ENCODE measurements at regions not wholly inside any gene's neighbourhood (a gene's known extent, or its start where the extent isn't known, plus 50 kb on each side); places are given as distances from the start of the nearest gene placed in this dataset.
A peak's percentile ranks its signal among the peaks of the same experiment; 100 is the strongest.

DNA sequence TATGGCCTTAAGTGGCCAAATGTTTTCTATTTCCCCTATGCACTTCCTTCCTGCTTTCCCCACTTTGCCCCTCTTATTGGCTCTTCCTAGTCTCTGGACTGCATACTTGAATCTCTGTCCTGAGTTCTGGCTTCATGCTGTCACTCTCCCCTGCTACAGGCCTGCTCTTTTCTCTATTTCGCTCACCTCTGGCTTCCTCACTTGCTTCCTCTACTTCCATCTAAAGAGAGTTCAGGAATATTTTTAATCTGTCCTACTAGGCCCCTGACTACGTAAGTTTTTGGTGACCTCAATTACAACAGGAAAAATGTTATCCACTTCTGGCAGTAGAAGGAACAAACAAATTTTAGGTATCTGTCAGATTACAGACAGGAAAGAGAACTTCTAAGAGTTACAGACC is 65.7 kb upstream of the WDR17 start:
- no peaks in the 10 kb centered on the region for H3K36me3 ChIP-seq (replicated peaks; ENCODE audit: insufficient read depth, low read length)
- H3K4me2 ChIP-seq (ENCODE audit: low read depth, low read length), result no peak overlapping the region
- no peak for TF ChIP-seq EZH2phosphoT487 (IDR thresholded peaks at IDR 0.05; ENCODE audit: low read length)
- no peak for TF ChIP-seq EZH2 (optimal IDR thresholded peaks at IDR 0.05; ENCODE audit: low read depth, low read length)
- TF ChIP-seq, protein P1, sequence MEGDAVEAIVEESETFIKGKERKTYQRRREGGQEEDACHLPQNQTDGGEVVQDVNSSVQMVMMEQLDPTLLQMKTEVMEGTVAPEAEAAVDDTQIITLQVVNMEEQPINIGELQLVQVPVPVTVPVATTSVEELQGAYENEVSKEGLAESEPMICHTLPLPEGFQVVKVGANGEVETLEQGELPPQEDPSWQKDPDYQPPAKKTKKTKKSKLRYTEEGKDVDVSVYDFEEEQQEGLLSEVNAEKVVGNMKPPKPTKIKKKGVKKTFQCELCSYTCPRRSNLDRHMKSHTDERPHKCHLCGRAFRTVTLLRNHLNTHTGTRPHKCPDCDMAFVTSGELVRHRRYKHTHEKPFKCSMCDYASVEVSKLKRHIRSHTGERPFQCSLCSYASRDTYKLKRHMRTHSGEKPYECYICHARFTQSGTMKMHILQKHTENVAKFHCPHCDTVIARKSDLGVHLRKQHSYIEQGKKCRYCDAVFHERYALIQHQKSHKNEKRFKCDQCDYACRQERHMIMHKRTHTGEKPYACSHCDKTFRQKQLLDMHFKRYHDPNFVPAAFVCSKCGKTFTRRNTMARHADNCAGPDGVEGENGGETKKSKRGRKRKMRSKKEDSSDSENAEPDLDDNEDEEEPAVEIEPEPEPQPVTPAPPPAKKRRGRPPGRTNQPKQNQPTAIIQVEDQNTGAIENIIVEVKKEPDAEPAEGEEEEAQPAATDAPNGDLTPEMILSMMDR (IDR thresholded peaks at IDR 0.05; ENCODE audit: low read length), result no peak
- no peaks in the 10 kb centered on the region for H3F3A ChIP-seq (ENCODE audit: insufficient read depth, low read length)
- no peaks in the 10 kb centered on the region for H3K9me3 ChIP-seq (replicated peaks; ENCODE audit: insufficient read depth, low read length)
- H3K27me3 ChIP-seq (replicated peaks; ENCODE audit: insufficient read depth, low read length), result no peaks in the 10 kb centered on the region; the same call in 1 of the 2 replicates
- no peak overlapping the region for H3K4me3 ChIP-seq (ENCODE audit: low read length)
- H4K20me1 ChIP-seq (ENCODE audit: insufficient read depth, low read length), result no peaks in the 10 kb centered on the region
- no peaks in the 10 kb centered on the region for H3K4me1 ChIP-seq (ENCODE audit: low read length)
- H3K9me2 ChIP-seq (replicated peaks; ENCODE audit: insufficient read depth, low read length), result no peaks in the 10 kb centered on the region
- no peak for DNase-seq
- H2AFZ ChIP-seq (ENCODE audit: low read length), result no peak overlapping the region
- no peaks in the 10 kb centered on the region for H3K79me2 ChIP-seq (ENCODE audit: low read length)
- H3K27ac ChIP-seq (ENCODE audit: low read length), result no peak overlapping the region
- H3K9ac ChIP-seq (ENCODE audit: low read length), result no peak overlapping the region

DNA sequence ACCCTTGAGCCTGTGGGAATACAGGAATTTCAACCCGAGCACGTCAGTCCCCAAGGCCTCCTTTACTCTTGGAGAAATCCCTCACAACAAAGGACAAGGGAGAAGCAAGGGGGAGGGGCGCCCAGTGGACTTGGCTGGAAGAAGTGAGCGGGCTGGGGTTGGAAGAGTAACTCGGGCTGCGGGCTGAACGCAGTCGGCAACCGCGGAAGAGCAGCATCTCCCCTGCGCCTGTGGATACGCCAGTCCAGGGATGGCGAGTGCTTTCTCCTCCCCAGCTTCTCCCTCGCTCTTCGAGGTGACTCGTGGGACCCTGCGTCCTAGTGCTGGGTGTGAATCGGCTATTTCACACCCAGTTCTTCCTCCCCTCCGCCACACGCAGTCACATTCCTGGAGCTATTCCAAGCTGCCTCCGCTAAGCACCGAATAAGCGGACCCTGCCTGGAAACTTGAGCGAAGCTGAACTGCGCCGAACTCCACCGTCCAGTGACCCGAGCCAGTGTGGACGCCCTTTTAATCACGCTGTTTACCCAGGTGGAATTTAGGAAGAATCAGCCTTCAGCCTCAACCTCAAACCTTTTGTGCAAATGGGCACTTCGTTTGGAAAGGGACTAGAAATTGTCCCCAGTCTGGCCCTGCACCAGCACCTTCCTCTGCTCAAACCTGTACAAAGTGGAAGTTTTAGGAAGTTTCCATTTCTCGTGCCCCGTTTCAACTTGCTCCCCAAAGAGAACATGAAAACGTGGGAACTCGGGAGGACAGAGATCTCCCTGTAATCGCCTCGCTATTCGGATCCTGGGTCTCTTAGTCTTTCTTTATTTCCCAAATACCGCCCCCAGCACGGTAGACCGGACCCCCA is 64.3 kb upstream of the WDR17 start:
- peak overlapping the region; percentile 79 for H3K4me2 ChIP-seq (ENCODE audit: low read depth, low read length)
- no peaks in the 10 kb centered on the region; the same call in 1 of the 2 replicates for H3K27me3 ChIP-seq (replicated peaks; ENCODE audit: insufficient read depth, low read length)
- H3K9me2 ChIP-seq (replicated peaks; ENCODE audit: insufficient read depth, low read length), result no peaks in the 10 kb centered on the region
- no peaks in the 10 kb centered on the region for H3K79me2 ChIP-seq (ENCODE audit: low read length)
- no peak for DNase-seq
- H3K27ac ChIP-seq (ENCODE audit: low read length), result no peak overlapping the region
- H3K9me3 ChIP-seq (replicated peaks; ENCODE audit: insufficient read depth, low read length), result no peaks in the 10 kb centered on the region
- peak overlapping the region; percentile 78 for H2AFZ ChIP-seq (ENCODE audit: low read length)
- TF ChIP-seq, protein P1 (IDR thresholded peaks at IDR 0.05; ENCODE audit: low read length), result no peak
- no peaks in the 10 kb centered on the region for H3K4me1 ChIP-seq (ENCODE audit: low read length)
- H3K36me3 ChIP-seq (replicated peaks; ENCODE audit: insufficient read depth, low read length), result no peaks in the 10 kb centered on the region
- H3K4me3 ChIP-seq (ENCODE audit: low read length), result peak overlapping the region; percentile 61
- H3F3A ChIP-seq (ENCODE audit: insufficient read depth, low read length), result no peaks in the 10 kb centered on the region
- H3K9ac ChIP-seq (ENCODE audit: low read length), result no peak overlapping the region; the same call in 1 of the 2 replicates
- H4K20me1 ChIP-seq (ENCODE audit: insufficient read depth, low read length), result no peaks in the 10 kb centered on the region

DNA sequence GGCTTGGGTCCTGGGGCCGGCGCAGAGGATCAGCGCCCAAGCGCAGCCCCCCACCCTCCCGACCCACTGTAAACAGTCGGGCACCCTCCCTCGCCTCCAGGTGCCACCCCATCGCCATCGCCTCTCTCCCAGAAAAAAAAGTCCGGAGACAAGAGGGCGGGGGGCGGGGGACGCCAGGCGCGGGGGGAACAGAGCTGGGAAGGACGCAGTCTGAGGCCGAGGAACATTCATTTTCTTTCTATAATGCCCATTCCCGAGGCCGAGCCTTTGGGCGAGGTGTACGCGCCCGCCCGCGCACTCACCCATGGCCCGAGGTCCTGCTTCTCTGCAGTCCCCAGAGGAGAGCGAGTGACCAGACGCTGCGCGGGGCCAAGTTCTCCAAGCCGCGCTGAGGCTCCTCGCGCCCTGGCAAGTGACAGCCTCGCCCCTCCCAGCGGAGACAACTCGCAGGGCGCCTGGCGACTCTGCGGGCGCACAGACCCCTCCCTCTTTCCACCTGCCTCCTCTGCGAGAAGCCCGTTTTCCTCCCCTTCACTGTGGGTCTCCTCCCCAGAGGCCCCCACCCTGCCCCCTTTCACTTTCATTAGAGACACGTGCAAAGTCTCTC is 63.5 kb upstream of the WDR17 start:
- no peaks in the 10 kb centered on the region for H3K9me2 ChIP-seq (replicated peaks; ENCODE audit: insufficient read depth, low read length)
- TF ChIP-seq, protein P1 (IDR thresholded peaks at IDR 0.05; ENCODE audit: low read length), result no peak
- TF ChIP-seq EZH2 (optimal IDR thresholded peaks at IDR 0.05; ENCODE audit: low read depth, low read length), result no peak
- no peak for TF ChIP-seq EZH2phosphoT487 (IDR thresholded peaks at IDR 0.05; ENCODE audit: low read length)
- no peaks in the 10 kb centered on the region for H3K9me3 ChIP-seq (replicated peaks; ENCODE audit: insufficient read depth, low read length)
- no peaks in the 10 kb centered on the region for H3K79me2 ChIP-seq (ENCODE audit: low read length)
- peak overlapping the region; percentile 36; the same call in 1 of the 2 replicates for H3K9ac ChIP-seq (ENCODE audit: low read length)
- H3K27ac ChIP-seq (ENCODE audit: low read length), result no peak overlapping the region
- H3K27me3 ChIP-seq (replicated peaks; ENCODE audit: insufficient read depth, low read length), result no peaks in the 10 kb centered on the region; the same call in 1 of the 2 replicates
- H3K4me1 ChIP-seq (ENCODE audit: low read length), result no peaks in the 10 kb centered on the region
- no peaks in the 10 kb centered on the region for H4K20me1 ChIP-seq (ENCODE audit: insufficient read depth, low read length)
- peak overlapping the region; percentile 61 for H3K4me3 ChIP-seq (ENCODE audit: low read length)
- H3K4me2 ChIP-seq (ENCODE audit: low read depth, low read length), result peak overlapping the region; percentile 79
- no peaks in the 10 kb centered on the region for H3F3A ChIP-seq (ENCODE audit: insufficient read depth, low read length)
- peak overlapping the region; percentile 78 for H2AFZ ChIP-seq (ENCODE audit: low read length)
- peak; percentile 77 for DNase-seq
- no peaks in the 10 kb centered on the region for H3K36me3 ChIP-seq (replicated peaks; ENCODE audit: insufficient read depth, low read length)

Data from MM.1S (cell line).